K562 (cell line): ENCODE measurements at regions not wholly inside any gene's neighbourhood (a gene's known extent, or its start where the extent isn't known, plus 50 kb on each side); places are given as distances from the start of the nearest gene placed in this dataset.

ENCODE experiments used
- BRF1 ChIP-seq: IDR thresholded peaks from 3 replicates; pipeline ENCODE4 v1.6.1; 2011; ENCODE audit warnings: borderline replicate concordance, mild to moderate bottlenecking; ENCODE audit not compliant: insufficient read length; ENCODE audit errors: extremely low read depth
- CREB1 ChIP-seq, 2 experiments: sonication (generic) in 1 of 2; formaldehyde crosslinking in 1 of 2; IDR thresholded peaks; 2 replicates each; pipeline versions ENCODE4 v1.6.1 to v1.8.0; 2012 to 2022; ENCODE audit warnings: inconsistent platforms in 1 of 2, mild to moderate bottlenecking in 1 of 2, missing genetic modification reagents in 1 of 2, moderate library complexity in 1 of 2
- CREB3 ChIP-seq: fragments of 450-650 bp; conservative IDR thresholded peaks from 2 replicates; pipeline ENCODE4 v1.6.1; 2016; ENCODE audit warnings: missing genetic modification characterization, low read depth, mild to moderate bottlenecking, missing compliant biosample characterization, moderate library complexity
- CTCF ChIP-seq, 3 experiments: IDR thresholded peaks in 2 of 3; conservative IDR thresholded peaks in 1 of 3; 2 replicates each; pipeline ENCODE4 v1.5.1; 2011 to 2012; ENCODE audit warnings: low read length in 3 of 3, mild to moderate bottlenecking in 3 of 3, control low read depth in 2 of 3, improper control_type of control experiment in 1 of 3, inconsistent platforms in 1 of 3, low read depth in 1 of 3, mixed read lengths in 1 of 3, moderate library complexity in 1 of 3; ENCODE audit not compliant: insufficient read depth in 2 of 3
- ELK1 ChIP-seq: sonication (generic); formaldehyde crosslinking; IDR thresholded peaks from 2 replicates; pipeline ENCODE4 v1.8.1; 2022; ENCODE audit warnings: missing genetic modification reagents
- FOXP4 ChIP-seq: sonication (generic); formaldehyde crosslinking; IDR thresholded peaks from 2 replicates; pipeline ENCODE4 v1.8.0; 2022; ENCODE audit warnings: mild to moderate bottlenecking, missing genetic modification reagents, borderline replicate concordance
- GABPA ChIP-seq: fragments of 200-800 bp; sonication (Bioruptor generic); conservative IDR thresholded peaks from 2 replicates; pipeline ENCODE4 v1.6.1; 2016; ENCODE audit warnings: low read depth, missing genetic modification characterization, missing compliant biosample characterization
- MXI1 ChIP-seq: IDR thresholded peaks from 2 replicates; pipeline ENCODE4 v1.6.1; 2011; ENCODE audit warnings: low read depth, mild to moderate bottlenecking, improper control_type of control experiment, low read length
- POLR2A ChIP-seq: fragments of 450-650 bp; conservative IDR thresholded peaks from 2 replicates; pipeline ENCODE4 v1.6.1; 2016
- RFX5 ChIP-seq: IDR thresholded peaks from 2 replicates; pipeline ENCODE4 v1.6.1; 2011; ENCODE audit warnings: low read depth, mild to moderate bottlenecking, improper control_type of control experiment, low read length
- TCF3 ChIP-seq: sonication (generic); formaldehyde crosslinking; IDR thresholded peaks from 2 replicates; pipeline ENCODE4 v1.4.0; 2020; ENCODE audit warnings: mild to moderate bottlenecking, missing genetic modification reagents
- USF1 ChIP-seq: sonication (generic); formaldehyde crosslinking; IDR thresholded peaks from 2 replicates; pipeline ENCODE4 v1.9.0; 2022; ENCODE audit warnings: mild to moderate bottlenecking, missing genetic modification reagents
- ZBTB7A ChIP-seq: IDR thresholded peaks from 2 replicates; pipeline ENCODE4 v1.6.1; 2011; ENCODE audit warnings: low read depth, mild to moderate bottlenecking, low read length, moderate library complexity, borderline replicate concordance; ENCODE audit not compliant: control insufficient read depth

GRCh38 chr16:80862160-80862705 lies 57.8 kb upstream of the CDYL2 start:
- TF ChIP-seq BRF1 (no peak), RFX5 (no peak), ELK1 (CRISPR knock-in tag) (no peak), MXI1 (no peak), CREB3 (tag) (no peak), POLR2A (no peak), CTCF (IDR thresholded peaks at IDR 0.05 in 2 of 3, conservative IDR thresholded peaks at IDR 0.05 in 1 of 3; ENCODE audit: insufficient read depth in 2 of 3, low read depth in 1 of 3, low read length in 3 of 3) (no peak), USF1 (CRISPR knock-in tag) (no peak), GABPA (tag) (no peak), ZBTB7A (no peak), CREB1 (IDR thresholded peaks at IDR 0.05) (no peak), CREB1 (CRISPR knock-in tag; IDR thresholded peaks at IDR 0.05) (no peak), FOXP4 (CRISPR knock-in tag) (no peak), TCF3 (CRISPR knock-in tag) (no peak)
